Upper lobe of left lung (tissue), 6 donors: ENCODE measurements at regions not wholly inside any gene's neighbourhood (a gene's known extent, or its start where the extent isn't known, plus 50 kb on each side); places are given as distances from the start of the nearest gene placed in this dataset.
A peak's percentile ranks its signal among the peaks of the same experiment; 100 is the strongest.

ENCODE experiments used
- ATAC-seq, 2 donors: fragments of 200-7000 bp; cut with Tn5 transposase; one replicate each; pipeline ENCODE4 v1.9.1; 2022; ENCODE audit warnings: mild to moderate bottlenecking in 2 of 2, moderate library complexity in 2 of 2; ENCODE audit not compliant: low FRiP score in 2 of 2
- DNase-seq, 2 donors: peaks; one replicate each; pipeline ENCODE4 v3.0.0-alpha.2; 2019 to 2020
- H3K27ac ChIP-seq, 4 donors: fragments of 200-600 bp; sonication (generic); one replicate each; pipeline ENCODE4 v1.5.1; 2016 to 2019
- H3K27me3 ChIP-seq, 4 donors: fragments of 200-600 bp; sonication (generic); one replicate each; pipeline ENCODE4 v1.5.1; 2017 to 2019
- H3K36me3 ChIP-seq, 4 donors: fragments of 200-600 bp; sonication (generic); one replicate each; pipeline ENCODE4 v1.5.1; 2016 to 2019
- H3K4me1 ChIP-seq, 4 donors: fragments of 200-600 bp; sonication (generic); one replicate each; pipeline ENCODE4 v1.5.1; 2018 to 2019
- H3K4me3 ChIP-seq, 4 donors: fragments of 200-600 bp; sonication (generic); one replicate each; pipeline ENCODE4 v1.5.1; 2017 to 2019; ENCODE audit warnings: mild to moderate bottlenecking in 2 of 4, moderate library complexity in 1 of 4
- H3K9me3 ChIP-seq, 4 donors: fragments of 200-600 bp; sonication (generic); one replicate each; pipeline ENCODE4 v1.5.1; 2018 to 2019
- CTCF ChIP-seq, 6 experiments: fragments of 450-650 bp in 4 of 6; fragments of 200-600 bp in 2 of 6; sonication (generic) in 2 of 6; IDR thresholded peaks; one replicate each; pipeline ENCODE4 v1.5.1; 2016 to 2019; ENCODE audit warnings: antibody characterized with exemption in 6 of 6
- EP300 ChIP-seq, 4 donors: sonication (generic); formaldehyde crosslinking; IDR thresholded peaks; one replicate each; pipeline ENCODE4 v1.5.1; 2017; ENCODE audit warnings: antibody characterized with exemption in 4 of 4, control low read depth in 2 of 4
- POLR2A ChIP-seq, 4 donors: fragments of 450-650 bp; IDR thresholded peaks; one replicate each; pipeline ENCODE4 v1.5.1; 2016 to 2017; ENCODE audit warnings: antibody characterized with exemption in 4 of 4, mild to moderate bottlenecking in 2 of 4
- POLR2AphosphoS5 ChIP-seq, 2 donors: sonication (generic); formaldehyde crosslinking; IDR thresholded peaks; one replicate each; pipeline ENCODE4 v1.5.1; 2017; ENCODE audit warnings: antibody characterized with exemption in 2 of 2
- WGBS, 2 donors: methylation state at CpG; one replicate each; pipeline ENCODE4 v1.1.5; 2017 to 2018; 5-methylcytosine and 5-hydroxymethylcytosine counted together
- donor health status: DM: no; HTN: no; CAD: no; lungs with moderate emphysema.
- donor health status: DM: no; HTN: yes; CAD: no; lungs with severe emphysema.

GRCh38 chr4:181991369-181992108, 251.7 kb upstream of the TENM3 start:
- WGBS, 2 donors: 82 to 85% methylated on average over 7 of the region's 7 CpGs
- TF ChIP-seq POLR2A (IDR thresholded peaks at IDR 0.05): no peak
- no peak for TF ChIP-seq POLR2AphosphoS5 (IDR thresholded peaks at IDR 0.05)
- TF ChIP-seq EP300 (IDR thresholded peaks at IDR 0.05): no peak
- TF ChIP-seq CTCF (IDR thresholded peaks at IDR 0.05): no peak

GRCh38 chr4:181998398-181999295, 244.6 kb upstream of the TENM3 start:
- Histone ChIP-seq H3K4me1 (no peaks in the 10 kb centered on the region), H3K9me3 (no peaks in the 10 kb centered on the region), H3K27me3 (no peaks in the 10 kb centered on the region), H3K4me3 (no peak overlapping the region), H3K27ac (no peak overlapping the region), H3K36me3 (no peaks in the 10 kb centered on the region)
- TF ChIP-seq POLR2A (IDR thresholded peaks at IDR 0.05) (no peak), EP300 (IDR thresholded peaks at IDR 0.05) (no peak)
- peak in 1 of 2 donors; percentile 69 for ATAC-seq
- 76 to 81% methylated on average over 5 of the region's 5 CpGs for WGBS, 2 donors
- no peak for DNase-seq

More at GRCh38 chr4:181991369-181992108, 251.7 kb upstream of the TENM3 start:
- Histone ChIP-seq H3K27me3 (no peaks in the 10 kb centered on the region), H3K27ac (no peak overlapping the region), H3K36me3 (no peaks in the 10 kb centered on the region), H3K4me3 (no peak overlapping the region), H3K9me3 (no peaks in the 10 kb centered on the region), H3K4me1 (no peaks in the 10 kb centered on the region)
- DNase-seq (no peak), ATAC-seq (no peak)

GRCh38 chr4:182000077-182000476, 243.1 kb upstream of the TENM3 start:
- DNase-seq (no peak), ATAC-seq (peak in 1 of 2 donors; percentile 14)
- H3K27ac ChIP-seq: no peak overlapping the region
- H3K27me3 ChIP-seq: no peaks in the 10 kb centered on the region
- H3K9me3 ChIP-seq: no peaks in the 10 kb centered on the region
- H3K4me1 ChIP-seq: no peaks in the 10 kb centered on the region
- whole genome bisulfite sequencing, 2 donors: 82 to 83% methylated on average over 6 of the region's 6 CpGs
- H3K36me3 ChIP-seq: no peaks in the 10 kb centered on the region
- TF ChIP-seq POLR2A (IDR thresholded peaks at IDR 0.05): no peak
- H3K4me3 ChIP-seq: no peak overlapping the region

- Histone ChIP-seq H3K4me3 (no peak overlapping the region), H3K9me3 (no peaks in the 10 kb centered on the region), H3K27me3 (no peaks in the 10 kb centered on the region), H3K4me1 (no peaks in the 10 kb centered on the region), H3K27ac (no peak overlapping the region), H3K36me3 (no peaks in the 10 kb centered on the region)
- 90% methylated on average over 1 of the region's 1 CpG for WGBS, 2 donors
- no peak for ATAC-seq
- TF ChIP-seq POLR2A (IDR thresholded peaks at IDR 0.05): no peak
- TF ChIP-seq POLR2AphosphoS5 (IDR thresholded peaks at IDR 0.05): no peak
- TF ChIP-seq CTCF (IDR thresholded peaks at IDR 0.05): no peak
- no peak for TF ChIP-seq EP300 (IDR thresholded peaks at IDR 0.05)
- DNase-seq: no peak
Measured at GRCh38 chr4:182010876-182011275, 232.3 kb upstream of the TENM3 start.

- Histone ChIP-seq H3K27me3 (no peaks in the 10 kb centered on the region), H3K36me3 (no peaks in the 10 kb centered on the region), H3K9me3 (no peaks in the 10 kb centered on the region), H3K4me3 (no peak overlapping the region), H3K27ac (no peak overlapping the region), H3K4me1 (no peaks in the 10 kb centered on the region)
- no peak for DNase-seq
- TF ChIP-seq EP300 (IDR thresholded peaks at IDR 0.05) (no peak), POLR2AphosphoS5 (IDR thresholded peaks at IDR 0.05) (no peak), CTCF (IDR thresholded peaks at IDR 0.05) (no peak), POLR2A (IDR thresholded peaks at IDR 0.05) (no peak)
- WGBS, 2 donors: 88 to 93% methylated on average over 5 of the region's 5 CpGs
- ATAC-seq: no peak
Measured at GRCh38 chr4:182014164-182014563, 229.0 kb upstream of the TENM3 start.
